Gastroesophageal sphincter (tissue), 3 donors: ENCODE measurements at regions not wholly inside any gene's neighbourhood (a gene's known extent, or its start where the extent isn't known, plus 50 kb on each side); places are given as distances from the start of the nearest gene placed in this dataset.

Experiments used
- POLR2A ChIP-seq, 2 donors: fragments of 450-650 bp; IDR thresholded peaks; one replicate each; pipeline ENCODE4 v1.6.1; 2017; ENCODE audit warnings: antibody characterized with exemption in 2 of 2, mild to moderate bottlenecking in 2 of 2, moderate library complexity in 1 of 2
- TF ChIP-seq, protein P1 (sequence below), 4 experiments: fragments of 200-600 bp in 2 of 4; fragments of 450-650 bp in 2 of 4; sonication (generic) in 1 of 4; IDR thresholded peaks; one replicate each; pipeline ENCODE4 v1.5.1; 2017 to 2019; ENCODE audit warnings: antibody characterized with exemption in 4 of 4, mild to moderate bottlenecking in 2 of 4, moderate library complexity in 2 of 4

DNA sequence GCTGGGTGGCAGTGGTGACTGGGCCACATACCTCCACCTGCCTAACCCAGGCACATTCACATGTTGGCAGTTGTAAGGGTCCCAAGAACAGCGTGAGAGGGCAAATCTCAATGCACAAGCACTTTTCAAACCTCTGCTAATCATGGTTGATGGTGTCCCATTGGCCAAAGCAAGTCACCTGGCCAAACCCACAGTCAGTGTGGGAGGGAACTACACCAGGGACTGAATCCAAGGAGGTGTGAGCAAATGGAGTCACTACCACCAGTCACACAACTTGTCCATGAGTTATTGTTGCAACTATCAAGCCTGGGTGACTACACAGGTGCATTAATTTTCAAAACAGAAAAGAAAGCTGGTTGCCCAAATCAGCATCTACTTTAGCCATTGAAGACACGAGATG lies 260.1 kb downstream of the BCOR start:
- TF ChIP-seq, protein P1, sequence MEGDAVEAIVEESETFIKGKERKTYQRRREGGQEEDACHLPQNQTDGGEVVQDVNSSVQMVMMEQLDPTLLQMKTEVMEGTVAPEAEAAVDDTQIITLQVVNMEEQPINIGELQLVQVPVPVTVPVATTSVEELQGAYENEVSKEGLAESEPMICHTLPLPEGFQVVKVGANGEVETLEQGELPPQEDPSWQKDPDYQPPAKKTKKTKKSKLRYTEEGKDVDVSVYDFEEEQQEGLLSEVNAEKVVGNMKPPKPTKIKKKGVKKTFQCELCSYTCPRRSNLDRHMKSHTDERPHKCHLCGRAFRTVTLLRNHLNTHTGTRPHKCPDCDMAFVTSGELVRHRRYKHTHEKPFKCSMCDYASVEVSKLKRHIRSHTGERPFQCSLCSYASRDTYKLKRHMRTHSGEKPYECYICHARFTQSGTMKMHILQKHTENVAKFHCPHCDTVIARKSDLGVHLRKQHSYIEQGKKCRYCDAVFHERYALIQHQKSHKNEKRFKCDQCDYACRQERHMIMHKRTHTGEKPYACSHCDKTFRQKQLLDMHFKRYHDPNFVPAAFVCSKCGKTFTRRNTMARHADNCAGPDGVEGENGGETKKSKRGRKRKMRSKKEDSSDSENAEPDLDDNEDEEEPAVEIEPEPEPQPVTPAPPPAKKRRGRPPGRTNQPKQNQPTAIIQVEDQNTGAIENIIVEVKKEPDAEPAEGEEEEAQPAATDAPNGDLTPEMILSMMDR (IDR thresholded peaks at IDR 0.05): no peak
- no peak for TF ChIP-seq POLR2A (IDR thresholded peaks at IDR 0.05)
